GM23248 (cell line): ENCODE measurements at regions not wholly inside any gene's neighbourhood (a gene's known extent, or its start where the extent isn't known, plus 50 kb on each side); places are given as distances from the start of the nearest gene placed in this dataset.

Experiments used
- EZH2 ChIP-seq: fragments of 200-600 bp; sonication (generic); IDR thresholded peaks from 2 replicates; pipeline ENCODE4 v1.6.1; 2018; ENCODE audit warnings: antibody characterized with exemption, mild to moderate bottlenecking; ENCODE audit not compliant: insufficient read depth, poor library complexity, severe bottlenecking
- EZH2phosphoT487 ChIP-seq: fragments of 200-600 bp; sonication (generic); IDR thresholded peaks from 2 replicates; pipeline ENCODE4 v1.6.1; 2018; ENCODE audit warnings: antibody characterized with exemption, moderate library complexity, mild to moderate bottlenecking, low read depth; ENCODE audit not compliant: insufficient read depth

- TF ChIP-seq EZH2 (no peak), EZH2phosphoT487 (no peak)
These were observed 122.7 kb upstream of the CPM start for GRCh38 chr12:69055706-69056105.
